NCI-H524 (cell line): ENCODE measurements at regions not wholly inside any gene's neighbourhood (a gene's known extent, or its start where the extent isn't known, plus 50 kb on each side); places are given as distances from the start of the nearest gene placed in this dataset.
"Not testable (repeated sequence)": the region's sequence is repeated elsewhere in the genome, so short reads cannot be mapped to it uniquely, and the experiment has no call there.

Source experiments
- DNase-seq, 2 experiments: peaks; one replicate each; lab custom pipeline; 2025; lab: John Stamatoyannopoulos, UW

DNA sequence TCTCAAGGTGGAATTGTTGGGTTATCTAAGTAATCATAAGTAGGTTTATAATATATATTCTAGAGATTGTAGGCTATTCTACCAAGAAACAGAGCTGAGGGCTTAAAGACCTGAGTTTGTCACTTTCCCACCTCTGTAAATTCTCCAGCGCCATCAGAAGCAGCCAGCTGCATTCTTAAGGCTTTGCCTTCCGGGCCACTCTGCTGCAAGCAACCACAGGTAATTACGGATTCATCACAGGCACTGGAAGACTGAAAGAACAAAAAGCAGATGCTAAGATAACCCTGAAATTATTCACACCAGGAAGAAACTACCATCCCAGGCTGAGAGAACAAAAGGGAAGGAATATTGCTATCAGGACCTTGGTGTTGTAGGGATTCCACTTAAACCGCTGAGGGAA lies 137.8 kb upstream of the JCAD start:
- DNase-seq = no peak

DNA sequence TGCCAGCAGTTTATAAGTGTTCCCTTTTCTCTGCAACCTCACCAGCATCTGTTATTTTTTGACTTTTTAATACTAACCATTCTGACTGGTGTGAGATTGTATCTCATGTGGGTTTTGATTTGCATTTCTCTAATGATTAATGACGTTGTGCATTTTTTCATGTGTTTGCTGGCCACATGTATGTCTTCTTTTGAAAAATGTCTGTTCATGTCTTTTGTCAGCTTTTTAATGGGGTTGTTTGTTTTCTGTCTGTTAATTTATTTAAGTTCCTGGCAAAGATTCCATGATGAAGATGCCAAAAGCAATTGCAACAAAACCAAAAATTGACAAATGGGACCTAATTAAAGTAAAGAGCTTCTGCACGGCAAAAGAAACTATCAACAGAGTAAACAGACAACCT lies 137.2 kb upstream of the JCAD start:
- not testable (repeated sequence) for DNase-seq

DNA sequence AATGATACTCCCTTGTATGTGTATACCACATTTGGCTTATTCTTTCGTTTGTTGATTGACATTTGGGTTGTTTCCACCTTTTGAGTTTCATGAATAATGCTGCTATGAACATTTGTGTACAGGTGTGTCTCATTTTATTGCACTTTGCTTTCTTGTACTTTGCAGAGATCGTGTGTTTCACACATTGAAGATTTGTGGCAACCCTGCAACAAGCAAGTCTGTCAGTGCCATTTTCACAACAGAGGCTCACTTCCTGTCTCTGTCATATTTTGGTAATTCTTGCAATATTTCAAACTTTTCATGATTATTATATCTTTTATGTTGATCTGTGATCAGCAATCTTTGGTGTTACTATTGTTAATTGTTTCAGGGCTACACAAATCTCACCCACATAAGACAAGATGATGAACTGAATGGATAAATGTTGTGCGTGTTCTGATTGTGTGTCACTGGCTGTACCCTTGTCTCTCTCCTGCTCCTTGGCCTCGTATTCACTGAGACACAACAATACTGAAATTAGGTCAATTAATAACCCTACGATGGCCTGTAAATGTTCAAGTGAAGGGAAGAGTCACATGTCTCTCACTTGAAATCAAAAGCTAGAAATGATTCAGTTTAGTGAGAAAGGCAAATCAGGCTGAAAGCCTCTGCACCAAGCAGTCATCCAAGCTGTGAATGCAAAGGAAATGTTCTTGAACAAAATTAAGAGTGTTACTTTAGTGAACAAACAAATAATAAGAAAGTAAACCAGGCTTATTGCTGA lies 133.6 kb upstream of the JCAD start:
- DNase-seq = no peak

DNA sequence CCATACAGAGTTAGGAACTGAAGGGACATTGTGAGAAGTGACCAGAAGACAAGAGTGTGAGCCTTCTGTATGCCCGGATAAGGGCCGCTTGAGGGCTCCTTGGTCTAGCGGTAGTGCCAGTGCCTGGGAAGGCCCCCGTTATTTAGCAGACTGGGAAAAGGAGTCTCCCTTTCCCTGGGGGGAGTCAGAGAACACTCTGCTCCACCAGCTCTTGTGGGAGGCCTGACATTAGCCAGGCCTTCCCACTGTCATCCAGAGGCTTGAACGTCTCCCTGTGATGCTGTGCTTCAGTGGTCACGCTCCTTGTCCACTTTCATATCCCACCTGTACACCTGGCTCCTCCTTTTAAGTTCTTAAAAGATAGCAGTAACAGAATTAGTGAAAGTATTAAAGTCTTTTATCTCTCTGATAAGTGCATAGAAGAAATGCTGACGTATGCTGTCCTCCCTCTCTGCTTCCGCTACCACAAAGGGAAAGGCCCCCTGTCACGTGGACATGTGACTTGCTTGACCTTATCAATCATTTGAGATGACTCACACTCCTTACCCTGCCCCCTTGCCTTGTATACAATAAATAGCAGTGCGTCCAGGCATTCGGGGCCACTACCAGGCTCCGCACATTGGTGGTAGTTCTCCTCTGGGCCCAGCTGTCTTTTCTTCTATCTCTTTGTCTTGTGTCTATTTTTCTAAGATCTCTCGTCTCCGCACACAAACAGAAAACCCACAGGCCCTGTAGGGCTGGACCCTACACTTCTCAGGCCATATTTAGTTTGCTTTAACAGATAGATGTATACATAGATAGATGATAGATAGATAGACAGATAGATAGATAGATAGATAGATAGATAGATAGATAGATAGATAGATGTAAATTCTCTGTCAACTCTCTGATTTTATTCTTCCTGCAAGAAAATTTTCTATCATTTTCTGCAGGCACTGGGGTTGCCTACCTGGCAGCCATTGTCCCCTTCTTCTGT lies 131.5 kb upstream of the JCAD start:
- no peak for DNase-seq

DNA sequence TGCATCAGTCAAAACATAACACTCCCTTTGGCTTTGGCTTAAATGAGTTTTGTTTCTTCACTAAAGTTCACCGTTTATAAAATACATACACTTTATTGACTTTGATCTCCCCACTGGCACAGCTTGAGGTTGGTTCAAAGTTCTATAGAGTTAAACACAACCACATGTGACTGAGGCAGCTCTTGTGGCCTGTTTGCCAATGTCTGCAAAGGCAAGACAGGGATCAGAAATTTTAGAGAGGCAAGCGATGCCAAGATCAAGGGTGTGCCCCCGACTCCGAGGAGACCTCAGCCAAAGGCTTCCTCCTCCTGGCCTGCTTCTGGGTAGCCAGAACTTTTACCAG lies 129.8 kb upstream of the JCAD start:
- DNase-seq = no peak

DNA sequence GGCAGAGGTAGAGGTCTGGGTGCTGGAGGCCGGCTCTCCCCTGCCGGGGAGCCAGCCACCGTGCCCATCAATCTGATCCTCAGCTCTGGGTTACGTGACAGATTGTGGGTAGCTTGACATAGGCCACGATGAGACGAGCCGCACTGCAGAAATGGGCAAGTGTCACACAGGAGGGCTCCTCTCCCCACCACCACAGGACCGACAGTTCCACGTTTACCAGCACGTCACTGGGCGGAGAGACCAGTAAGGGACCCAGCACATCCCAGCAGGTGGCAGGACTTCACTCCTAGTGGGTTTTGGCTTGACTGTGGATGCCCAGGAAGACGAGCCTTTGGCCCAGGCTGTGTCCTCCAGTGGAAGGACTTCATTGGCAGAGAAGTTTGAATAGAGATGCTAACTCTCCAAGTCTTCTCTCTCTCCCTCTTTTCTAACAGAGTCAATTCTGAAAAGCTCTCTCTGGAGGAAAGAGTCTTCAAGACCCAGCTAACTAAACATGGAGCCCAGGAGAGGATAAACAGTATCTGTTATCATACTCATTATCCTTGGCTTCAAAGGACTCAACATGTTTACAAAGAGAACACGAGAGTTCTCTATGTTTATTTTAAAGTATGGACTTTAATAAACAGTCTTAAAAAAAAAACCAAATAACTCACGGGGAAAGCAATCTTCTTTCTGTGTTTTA lies 129.3 kb upstream of the JCAD start:
- no peak for DNase-seq

DNA sequence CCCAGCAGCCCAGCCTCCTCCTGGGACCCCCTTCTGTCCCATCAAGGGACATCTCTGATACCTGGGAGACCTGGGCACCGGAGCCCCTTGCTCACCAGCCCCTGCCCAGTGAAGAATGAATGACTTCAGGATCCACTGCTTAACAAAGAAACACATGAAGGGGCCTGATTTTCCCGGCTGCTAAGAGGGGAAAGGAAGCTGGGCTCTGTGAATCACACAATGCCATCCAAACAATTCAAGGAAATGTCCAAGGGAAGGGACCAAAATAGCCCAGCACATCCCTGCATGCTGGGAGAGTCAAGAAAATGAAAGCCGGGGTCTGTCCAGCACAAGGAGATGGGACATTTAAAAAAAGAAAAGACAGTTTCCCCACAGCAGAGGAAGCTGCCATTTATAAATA lies 128.7 kb upstream of the JCAD start:
- DNase-seq = no peak

DNA sequence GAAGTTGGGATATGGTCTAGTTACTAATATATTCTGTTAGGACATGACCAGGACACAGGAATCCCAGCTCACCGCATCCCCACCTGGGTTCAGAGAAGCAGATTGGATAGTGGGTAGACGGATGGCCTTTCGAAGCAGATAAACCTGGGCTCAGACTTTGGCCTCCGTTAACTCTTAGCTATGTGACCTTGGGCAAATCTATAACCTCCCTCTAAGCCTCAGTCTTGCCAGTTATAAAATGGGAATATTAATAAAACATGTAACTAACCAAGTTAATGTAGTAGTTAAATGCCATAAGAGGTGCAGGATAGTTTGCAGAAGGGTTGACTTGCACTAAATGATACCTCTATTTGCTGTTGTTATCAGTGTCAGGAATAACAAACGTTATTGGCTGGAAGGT lies 127.6 kb upstream of the JCAD start:
- DNase-seq = no peak

DNA sequence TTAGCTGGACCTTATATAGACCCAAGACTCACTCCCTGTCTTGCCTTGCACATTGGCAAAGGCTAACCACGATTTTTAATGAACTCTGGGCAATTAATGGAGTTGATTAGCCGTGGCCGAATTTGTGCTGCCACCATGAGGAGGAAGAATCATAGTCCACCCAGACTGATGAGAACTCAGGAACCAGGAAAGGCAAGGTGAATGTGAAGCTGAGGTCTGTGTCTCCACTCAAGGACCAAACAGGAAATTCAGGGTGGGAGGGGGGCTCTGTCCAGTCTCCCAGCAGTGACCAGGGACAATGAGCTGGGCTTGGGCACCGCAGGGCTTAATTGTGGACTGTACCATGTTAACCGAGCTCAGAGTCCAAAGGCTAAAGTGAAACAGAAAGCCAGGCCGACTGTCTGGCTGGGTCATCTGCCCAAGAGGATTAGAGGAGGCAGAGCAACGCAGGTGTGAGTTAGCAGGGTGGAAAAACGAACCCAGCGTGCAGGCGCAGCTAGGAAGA lies 127.0 kb upstream of the JCAD start:
- DNase-seq = peak; percentile 2 to 33

DNA sequence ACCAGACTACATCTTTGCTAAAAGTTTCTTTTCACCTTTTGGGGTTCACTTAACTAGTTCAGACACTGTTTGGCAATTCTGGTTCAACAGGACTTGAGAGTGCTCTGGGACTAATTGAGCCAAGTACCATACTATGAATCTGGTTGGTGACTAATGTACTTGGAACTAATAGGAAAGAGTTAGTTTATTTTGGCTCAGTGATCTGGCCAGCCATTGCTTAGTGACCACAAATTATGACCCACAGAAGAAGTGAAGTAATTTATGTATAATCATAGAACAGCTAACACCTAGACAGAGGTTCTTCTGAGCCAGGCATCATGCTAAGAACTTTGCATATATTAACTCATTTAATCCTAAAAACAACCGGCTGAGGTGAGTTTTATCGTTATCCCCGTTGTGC lies 126.5 kb upstream of the JCAD start:
- no peak for DNase-seq

DNA sequence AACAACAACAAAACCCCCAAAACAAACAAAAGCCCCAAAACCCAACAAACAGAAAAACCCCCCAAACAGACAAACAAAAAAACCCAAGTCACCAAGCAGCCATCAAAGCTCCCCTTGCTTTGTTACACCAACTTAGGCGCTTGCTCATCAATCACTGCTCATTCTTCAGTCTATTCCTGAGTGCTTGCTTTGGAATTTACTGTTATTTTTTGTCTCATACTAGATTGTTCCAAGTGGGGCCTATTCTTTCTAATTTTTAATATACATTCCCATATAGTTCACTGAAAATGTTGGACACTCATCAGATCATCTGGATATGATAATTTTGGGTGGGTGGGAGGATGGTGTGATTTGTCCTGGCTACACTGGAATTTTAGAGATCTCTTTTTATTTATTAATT lies 126.0 kb upstream of the JCAD start:
- no peak for DNase-seq

DNA sequence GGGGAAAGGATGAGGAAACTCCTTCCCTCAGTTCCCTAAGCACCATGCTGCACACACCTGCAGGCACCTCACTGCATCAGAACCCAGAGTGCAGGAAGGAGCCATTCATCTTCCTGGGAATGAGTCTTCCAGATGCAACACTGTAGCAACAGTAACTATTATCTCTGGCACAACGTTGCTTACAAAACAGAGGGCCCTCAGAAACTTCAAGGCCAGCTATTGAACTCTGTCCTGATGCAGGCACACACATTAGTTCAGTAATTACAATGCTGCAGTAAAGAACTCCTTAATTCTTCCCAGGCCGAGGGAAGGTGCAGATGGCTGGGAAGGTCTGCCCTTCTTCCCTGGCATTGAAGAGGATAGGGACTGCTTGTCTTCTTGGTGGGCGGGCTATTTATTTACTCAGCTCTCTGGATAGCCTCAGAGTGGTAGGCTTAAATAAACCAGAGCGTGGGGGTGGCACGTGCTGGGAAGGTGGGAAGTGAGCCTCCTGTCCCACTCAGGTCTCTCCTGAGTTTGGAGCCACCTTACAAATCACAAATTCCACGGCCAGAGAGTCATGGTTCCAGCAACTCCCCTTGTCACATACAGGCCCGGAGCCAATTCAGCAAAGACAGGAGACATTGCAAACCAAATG lies 125.1 kb upstream of the JCAD start:
- DNase-seq = no peak

DNA sequence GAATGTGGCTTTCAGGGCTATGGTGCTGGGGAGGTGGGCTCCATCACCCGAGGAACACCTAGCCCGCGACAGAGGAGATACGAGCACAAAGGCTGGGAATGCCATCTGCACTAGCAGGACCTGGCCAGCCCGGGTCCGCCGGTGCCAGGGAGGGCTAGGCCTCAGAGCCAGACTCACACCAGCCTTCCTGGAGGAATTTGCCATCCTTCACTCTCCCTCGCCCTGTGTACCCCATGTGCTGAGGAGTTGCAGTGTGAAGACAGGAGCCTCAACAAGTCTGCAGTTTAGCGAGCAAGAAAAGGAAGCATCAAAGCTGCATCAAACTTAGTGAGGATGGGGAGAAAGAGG lies 123.6 kb upstream of the JCAD start:
- no peak for DNase-seq

DNA sequence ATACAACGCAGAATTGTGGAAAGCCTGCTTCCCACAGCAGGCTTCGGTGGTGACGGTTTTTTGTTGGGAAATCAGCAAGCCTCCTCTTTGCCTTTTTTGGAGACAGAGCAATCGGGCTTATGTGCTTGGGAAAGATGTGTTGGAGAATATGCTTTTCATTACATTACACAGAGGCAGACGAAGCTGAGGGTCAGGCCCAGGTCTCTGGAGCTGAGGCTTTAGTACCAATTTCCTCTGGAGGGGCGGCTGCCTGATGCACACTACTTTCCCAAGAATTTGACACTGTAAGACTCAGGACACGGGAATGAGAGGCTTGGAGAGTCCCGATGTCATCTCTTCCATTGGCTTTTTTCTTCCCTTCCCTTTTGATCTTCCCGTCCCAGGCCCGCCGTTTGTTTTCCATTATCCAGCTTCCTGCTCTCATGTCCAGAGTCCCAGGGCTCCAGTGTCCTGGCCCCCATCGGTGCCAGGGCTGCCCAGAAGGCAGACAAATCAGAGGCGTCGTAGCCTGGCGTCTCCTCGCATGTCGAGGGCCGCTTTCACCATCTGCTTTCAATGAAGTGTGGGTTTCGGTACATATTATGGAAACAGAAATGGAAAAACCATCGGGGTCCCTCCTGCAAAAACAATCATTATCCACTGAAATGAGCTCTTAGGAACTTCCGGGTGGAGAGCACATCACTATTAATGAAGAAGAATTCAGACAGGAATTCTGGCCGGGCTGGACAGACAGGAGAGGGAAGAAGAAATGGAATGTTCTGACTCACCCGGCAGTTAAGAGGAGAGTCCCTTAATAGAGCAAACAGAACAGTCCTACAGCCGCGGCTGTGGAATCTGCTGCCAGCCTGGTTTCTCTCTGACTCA lies 123.0 kb upstream of the JCAD start:
- DNase-seq = no peak

DNA sequence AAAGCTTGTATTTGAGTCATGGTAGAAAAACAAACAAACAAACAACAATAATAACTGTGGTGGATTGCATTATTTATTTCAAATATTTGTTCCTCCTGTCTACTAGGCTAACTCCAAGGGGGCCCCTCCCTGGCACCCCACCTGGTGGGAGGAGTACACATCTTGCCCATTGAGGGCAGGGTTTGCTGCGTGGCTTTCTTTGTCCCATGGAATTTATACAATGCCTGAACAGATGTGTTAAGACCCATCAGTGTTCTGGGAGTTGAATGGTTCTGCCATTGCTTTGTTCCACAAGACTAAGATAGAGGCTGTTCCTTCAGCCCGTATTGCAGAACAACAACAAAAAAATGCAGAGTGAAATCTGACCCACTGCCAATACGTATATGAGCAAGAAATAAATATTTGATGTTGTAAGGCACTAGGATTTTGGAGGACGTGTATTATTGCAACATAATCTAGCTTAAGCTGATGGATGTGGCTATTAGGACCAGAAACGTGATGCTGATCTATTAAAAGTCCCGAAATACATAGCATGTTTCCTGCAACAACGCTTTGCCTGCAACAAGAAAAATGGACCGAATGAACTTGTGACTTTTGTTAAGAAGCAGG lies 119.1 kb upstream of the JCAD start:
- DNase-seq = no peak

DNA sequence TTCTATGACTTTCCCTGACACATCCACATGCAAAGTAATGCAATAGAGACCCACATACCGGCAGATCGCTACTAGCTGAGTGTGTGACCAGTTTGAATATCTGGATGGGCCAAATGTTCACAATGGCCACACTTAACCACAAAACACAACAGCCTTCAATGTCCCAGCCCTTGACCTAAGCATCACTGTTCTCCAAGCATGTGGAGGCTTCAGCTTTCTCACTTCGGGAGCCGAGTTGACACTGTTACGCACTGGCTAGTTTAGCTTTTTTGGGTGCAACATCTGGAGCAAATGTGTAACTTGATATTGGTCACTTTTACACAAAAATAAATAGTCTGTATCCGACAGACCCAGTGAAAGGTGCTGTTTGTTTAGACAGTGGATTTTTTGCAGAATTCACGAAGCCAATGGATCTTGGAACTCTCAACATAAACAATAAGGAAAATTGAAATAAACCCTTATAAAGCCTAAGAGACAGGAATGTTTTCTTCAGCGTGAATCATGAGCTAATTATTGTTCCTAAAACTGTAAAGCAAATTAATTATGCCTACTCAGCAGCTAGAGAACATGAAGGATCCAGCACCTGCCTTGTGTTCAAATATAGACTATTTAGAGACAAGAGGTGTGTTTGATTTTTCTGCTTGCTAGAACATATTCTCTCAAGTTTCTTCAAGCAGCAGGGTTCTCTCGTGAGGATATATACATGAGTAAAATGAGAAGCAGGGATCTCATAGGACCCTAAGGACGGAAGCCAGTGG lies 117.6 kb upstream of the JCAD start:
- no peak for DNase-seq

DNA sequence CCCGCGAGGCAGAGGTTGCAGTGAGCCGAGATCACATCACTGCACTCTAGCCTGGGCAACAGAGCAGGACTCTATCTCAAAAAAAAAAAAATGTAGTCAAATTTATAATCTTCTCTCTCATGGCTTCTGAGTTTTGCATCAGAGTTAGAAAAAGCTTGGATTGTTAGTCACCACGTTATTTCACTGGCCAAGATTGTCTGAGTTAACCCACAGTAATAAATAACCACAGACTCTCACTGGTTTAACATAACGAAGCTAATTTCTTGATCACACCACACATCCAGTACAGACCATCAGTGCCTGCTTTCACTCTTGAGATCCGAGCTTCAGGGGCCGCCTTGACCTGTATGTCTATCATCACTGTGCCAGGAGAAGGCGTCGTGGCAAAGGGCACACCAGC lies 116.8 kb upstream of the JCAD start:
- no peak for DNase-seq

DNA sequence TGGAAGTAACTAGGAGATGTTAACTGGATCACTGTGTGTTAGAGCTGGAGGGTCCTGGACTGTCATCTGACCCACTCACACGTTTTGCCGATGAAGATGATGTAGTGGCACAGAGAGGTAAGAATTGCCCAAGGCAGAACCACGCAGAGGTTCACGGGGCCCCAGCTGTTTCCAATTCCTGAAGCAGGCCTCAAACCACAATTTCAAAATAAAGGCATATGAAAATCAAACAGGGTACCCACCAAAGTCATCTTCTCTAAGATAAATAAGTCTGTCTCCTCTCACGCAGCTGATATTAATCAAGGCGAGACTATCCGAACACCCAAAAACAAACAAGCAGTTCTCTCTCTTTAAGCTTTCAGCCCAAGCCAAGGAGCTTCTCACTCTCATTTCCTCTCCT lies 113.3 kb upstream of the JCAD start:
- DNase-seq = no peak

DNA sequence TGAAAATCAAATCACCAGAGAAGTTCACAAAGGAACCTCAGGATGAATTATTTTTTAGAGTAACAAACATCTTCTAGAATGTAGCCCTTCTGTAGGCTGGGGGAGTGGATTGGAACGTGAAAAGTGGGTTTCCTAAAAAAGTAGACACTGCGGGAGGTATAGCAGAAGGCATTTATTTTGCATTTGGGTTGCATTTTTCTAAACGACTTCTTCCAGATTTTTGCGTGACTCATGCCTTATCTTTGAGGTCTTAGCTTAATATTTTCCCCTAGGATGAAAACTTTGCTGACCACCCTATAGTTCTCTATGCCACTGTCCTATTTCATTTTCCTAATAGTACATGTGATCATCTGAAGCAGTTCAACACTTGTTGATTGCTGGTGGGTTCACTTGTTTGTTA lies 112.7 kb upstream of the JCAD start:
- no peak for DNase-seq

DNA sequence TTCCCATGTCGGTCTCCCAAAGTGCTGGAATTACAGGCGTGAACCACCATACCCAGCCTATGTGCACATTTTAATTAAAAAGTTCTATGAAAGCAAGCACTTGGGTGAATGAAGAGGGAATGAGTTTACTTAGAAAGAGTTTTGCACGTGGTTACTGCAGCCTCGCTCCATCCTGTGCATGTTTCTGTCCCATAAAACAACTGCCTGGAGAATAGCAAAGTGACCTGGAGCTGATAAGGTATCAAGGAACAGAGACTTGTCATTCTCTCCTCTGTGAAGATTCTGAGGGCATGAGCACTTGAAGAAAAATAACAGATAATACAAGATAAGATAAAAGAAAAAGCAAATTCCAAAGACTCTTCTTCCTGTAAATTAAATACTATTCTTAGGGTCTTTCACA lies 112.2 kb upstream of the JCAD start:
- DNase-seq = no peak
